Activated CD4-positive, alpha-beta T cell treated with anti-CD3 and anti-CD28 coated beads, Interleukin-2, Interleukin-6, amounts not matched to agents 100 ng/mL and 50 ng/mL, durations not matched to agents 16 hours and 8 hours (primary cell): ENCODE measurements at regions not wholly inside any gene's neighbourhood (a gene's known extent, or its start where the extent isn't known, plus 50 kb on each side); places are given as distances from the start of the nearest gene placed in this dataset.
"Not testable (repeated sequence)": the region's sequence is repeated elsewhere in the genome, so short reads cannot be mapped to it uniquely, and the experiment has no call there.

Experiments
- DNase-seq: peaks from one replicate; pipeline ENCODE4 v3.0.0-alpha.2; 2020

DNA sequence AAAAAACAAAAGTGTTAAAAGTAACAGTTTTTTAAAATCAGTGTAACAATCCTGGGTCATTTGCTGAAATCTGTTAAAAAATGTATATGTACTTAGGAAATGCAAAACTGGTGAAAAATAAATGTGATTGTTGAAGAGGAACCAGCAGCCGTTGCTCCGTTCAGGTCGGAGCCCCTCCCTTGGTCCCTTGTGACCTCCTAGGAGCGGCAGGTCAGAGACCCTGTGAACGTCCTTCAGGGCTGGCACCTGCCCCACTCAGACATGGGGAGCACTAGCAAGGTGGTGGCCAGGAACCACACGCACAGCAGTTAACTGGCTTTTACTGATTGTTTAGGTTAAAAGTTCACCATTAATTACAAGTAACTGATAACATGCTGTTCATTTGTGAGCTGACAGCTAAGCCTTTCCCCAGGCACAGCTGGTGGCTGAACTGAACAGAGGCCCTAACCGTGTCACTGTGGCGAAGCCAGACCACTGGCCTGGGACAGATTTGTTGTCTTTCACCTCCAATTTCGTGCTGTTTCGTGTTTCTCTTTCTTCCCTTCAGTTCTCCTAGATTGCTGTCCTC is 159.2 kb upstream of the ALKAL2 start:
- DNase-seq: no peak

DNA sequence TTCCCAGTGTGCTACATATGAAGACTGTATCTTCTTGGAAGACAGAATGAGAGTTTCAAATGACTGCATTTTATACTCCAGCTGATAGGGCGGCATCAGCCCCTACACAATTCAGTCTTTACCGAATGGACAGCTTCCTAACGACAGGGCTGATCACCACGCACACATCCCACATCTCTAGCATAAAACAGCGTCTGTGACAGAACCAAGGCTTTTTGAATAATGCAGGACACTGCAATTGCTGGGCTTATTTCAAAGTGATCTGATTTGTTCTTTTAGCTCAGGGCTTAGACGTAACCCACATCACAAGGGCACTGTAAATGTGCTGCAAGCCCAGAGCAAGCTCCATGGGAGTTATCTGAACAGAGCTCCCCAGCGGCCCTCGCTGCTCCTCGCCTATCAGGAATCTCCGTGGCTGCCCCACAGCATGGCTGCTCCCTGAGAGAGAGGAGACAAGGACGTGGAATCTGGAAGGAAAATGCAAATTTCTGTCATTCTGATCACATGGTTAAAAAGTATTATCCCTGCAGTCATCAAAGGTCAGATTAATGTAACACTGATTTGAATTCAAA is 158.5 kb upstream of the ALKAL2 start:
- no peak for DNase-seq

DNA sequence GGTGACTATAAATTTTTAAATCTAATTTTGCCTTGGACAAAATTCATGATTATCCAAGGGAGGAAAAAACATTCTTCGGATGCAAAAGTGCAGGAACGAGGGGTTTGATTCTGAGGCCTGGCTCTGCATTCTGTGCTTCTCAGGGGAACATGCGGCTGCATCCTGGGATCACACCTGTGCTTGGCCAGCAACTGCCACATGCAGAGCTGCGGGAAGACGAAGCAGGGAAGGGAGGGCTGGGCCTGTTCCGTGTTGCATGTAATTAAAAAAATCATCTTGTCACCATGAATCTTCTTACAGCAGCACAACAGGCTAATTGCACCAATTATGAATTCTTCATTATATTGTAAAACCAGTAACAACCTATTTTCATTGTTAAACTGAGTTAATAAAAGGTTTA is 158.0 kb upstream of the ALKAL2 start:
- DNase-seq: no peak

DNA sequence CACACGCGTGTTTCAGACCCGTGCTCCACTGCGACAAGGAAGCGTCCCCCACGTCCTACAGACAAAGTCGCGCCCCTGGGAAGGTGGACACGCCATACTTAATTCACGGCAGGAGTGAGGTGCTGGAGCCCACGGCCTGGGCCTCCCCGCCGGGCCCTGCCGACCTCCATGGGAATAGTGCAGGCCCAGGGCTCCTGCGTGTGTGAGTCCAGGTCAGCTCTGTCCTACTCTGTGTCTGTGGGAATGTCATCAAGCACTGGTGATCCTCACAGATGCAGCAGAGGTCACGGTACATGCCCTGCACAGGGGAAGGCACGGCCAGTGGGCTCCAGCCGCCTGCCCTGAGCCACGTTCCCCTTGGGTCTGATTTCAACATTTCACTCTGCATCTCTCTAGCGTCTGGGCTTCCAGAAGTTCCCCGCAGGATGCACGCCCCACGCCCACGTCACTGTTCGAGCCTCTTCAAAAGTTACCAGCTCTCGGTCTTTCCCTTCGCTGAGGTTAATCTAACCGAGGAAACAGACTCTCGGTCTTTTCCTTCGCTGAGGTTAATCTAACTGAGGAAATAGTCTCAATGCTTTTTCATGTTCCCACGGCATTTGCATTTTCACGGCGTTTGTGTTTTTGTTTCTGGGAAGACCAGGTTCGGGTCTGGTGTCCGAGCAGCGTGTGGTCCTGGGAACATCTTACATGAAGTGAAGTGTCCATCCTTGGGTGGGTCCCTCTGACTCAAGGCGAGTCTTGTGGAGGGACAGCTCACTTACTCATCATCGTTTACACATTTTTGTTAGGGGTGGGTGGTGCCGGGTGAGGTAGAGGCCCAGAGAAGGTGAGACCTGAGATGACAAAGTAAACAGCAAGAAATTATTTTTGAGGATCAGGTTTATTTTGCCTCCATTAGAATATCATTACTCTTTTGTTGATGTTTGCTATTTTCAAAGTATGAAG is 157.3 kb upstream of the ALKAL2 start:
- no peak for DNase-seq

DNA sequence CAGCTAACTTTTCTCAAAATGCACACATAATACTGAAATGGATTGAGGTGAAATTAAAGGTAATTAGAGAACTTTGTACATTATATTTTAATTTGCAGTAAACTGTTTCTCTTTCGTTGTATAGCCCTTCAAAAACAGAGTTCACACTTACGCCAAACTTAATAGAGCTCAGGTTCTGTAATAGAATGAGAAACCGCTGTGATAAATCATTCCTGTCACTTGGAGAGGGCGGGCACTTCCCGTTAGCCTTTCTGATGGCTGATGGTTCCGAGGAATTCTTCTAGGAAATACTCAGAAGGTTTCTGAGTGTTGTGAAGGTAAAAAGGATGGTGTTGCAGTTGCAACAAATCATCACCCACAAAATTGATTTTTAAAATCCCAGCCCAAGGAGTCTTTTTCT is 155.8 kb upstream of the ALKAL2 start:
- DNase-seq: no peak

DNA sequence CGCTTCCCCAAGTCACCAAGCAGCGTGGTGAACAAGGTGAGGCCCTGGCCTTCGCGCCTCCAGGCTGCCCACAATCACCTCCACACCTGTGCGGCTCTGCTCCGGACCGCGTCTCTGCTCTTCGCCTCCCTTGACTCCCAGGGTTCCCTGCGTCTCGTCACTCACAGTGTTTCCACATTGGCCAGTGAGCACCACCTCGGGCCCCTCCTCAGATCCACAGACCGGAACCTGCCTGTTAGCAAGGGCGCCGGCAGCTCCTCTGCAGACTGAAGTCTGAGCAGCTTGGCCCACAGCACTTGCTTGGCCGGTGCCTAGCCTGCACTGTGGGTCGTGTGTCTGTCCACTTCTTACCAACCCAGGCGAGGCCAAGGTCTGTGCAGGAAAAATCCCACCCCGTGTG is 155.3 kb upstream of the ALKAL2 start:
- DNase-seq: no peak

DNA sequence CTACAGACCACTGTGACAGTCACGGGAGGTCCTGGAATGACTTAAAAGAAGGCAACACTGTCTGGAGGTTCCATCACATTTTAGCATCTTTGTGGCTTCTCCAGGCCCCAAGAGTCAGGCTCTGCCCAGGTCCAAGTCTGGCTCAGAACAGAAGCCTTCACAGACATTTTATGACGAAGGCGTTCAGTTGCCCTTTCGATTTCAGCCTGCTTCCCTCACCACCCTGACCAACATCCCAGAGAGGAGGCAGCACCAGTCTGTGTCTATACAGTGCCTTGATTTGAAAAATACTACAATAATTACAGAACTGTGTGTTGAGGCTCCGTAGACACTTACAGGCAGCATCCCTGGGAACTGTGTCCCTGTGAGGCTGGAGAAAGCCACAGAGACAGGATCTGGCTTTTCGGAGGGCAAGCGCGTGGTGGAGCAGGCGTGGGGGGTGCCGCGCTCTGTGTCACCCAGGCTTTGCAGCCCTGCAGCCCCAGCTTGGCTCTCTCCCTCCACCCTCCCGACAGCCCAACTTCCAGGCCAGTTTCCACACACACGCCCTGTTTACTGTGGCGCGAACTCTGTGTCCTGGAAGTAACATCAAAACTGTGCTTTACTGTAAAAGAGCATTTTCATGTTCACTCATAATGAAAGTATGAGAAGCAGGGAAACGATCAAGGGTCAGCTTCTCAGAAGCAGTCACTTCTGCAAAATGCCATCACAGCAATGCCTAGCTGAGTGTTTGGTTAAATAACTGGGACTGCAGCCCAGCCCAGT is 153.5 kb upstream of the ALKAL2 start:
- peak; percentile 42 for DNase-seq

DNA sequence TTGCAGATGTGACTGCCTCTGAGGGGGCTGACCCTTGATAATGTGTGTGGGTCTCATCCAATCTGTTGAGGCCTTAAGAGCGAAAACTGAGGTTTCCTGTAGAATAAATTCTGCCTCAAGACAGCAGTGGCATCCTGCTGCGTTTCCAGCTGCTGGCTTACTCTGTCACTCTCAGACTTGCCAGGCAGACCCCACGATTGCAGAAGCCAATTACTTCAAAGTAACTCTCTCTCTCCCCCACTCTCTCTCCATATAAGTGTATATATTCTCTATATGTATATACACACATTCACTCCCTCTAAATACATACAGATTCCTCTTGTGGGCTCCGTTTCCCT is 152.5 kb upstream of the ALKAL2 start:
- no peak for DNase-seq

DNA sequence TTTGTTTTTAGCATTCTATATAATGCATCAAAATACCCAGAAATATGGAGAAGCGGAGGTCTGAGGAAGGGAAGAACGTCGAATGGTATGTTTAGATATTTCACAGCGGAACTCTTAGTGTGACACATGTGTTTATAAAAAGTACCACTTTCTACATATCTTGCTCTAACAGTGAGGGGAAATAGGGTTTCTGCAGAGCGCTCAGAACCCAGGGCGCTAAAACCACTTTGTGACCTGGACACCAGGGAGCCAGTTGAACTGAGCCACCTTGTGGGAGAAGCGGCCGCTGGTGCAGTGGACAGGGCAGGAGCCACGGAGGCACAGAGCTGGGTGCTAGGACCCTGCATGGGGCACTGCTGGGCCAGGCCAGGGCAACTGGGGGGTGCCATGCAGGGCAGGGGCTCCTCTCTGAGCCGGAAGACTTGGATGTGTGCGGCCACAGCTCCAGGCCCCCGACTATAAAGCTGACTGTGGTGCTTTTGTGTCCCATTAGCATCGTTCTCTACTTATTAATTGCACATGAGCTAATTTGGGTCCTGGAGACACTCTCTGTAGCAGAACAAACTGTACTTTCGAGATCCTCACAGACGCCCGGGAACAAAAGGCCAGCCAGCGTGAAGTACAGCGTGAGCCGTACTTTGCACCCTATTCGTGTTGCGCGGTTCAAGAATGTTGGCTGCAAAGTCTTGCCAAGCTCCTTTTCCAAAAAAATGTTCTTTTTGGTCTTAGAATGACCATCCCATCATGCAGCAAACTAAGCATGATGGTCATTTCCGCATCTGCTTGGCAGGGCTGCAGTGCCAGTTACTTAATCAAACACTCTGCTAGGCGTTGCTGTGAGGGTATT is 151.9 kb upstream of the ALKAL2 start:
- DNase-seq: no peak

DNA sequence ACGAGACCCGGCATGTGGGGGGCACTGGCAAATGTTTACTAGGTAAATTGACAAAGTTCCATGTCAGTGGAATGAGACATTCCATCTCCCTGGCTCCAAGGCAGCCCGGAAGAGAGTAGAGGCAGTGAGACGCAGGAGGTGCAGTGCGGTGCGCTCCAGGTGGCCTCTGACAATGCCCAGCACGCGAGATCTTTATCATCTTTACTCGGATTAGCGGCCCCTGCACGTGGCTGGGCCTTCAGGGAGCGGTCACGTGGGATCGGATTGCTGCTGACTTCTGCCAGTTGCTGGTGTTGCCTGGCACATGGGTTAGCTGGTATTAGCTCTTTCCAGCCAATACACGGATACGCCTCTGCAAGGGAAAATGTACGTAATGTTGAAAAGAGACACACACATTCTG is 151.2 kb upstream of the ALKAL2 start:
- no peak for DNase-seq

DNA sequence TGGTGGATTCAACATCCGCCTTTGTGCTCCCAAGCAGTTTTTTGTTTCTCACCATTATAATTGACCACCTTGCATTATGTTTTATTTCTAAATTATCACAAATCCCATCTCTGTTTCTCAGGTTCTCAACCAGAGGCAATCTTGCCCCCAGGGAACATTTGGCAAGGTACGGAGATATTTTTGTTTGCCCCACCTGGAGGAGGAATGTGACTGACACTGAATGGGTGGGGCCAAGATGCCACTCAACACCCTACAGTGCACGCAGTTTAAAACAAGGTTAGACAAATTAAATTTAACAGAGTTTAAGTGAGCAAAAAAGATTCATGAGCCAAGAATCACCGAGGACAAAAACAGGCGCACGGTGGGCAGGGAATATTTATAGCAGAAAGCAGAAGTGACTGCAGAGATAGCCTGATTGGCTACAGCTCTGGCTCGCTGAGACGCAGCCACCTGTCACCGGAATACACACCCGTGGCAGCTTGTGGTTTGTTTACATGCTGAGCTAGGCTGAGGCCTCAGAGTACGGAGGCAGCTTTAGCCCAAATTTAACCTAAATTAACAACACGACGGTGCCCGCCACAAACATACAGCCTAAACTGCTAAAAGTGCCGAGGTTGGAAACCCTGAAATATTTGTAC is 150.0 kb upstream of the ALKAL2 start:
- peak; percentile 65 for DNase-seq

DNA sequence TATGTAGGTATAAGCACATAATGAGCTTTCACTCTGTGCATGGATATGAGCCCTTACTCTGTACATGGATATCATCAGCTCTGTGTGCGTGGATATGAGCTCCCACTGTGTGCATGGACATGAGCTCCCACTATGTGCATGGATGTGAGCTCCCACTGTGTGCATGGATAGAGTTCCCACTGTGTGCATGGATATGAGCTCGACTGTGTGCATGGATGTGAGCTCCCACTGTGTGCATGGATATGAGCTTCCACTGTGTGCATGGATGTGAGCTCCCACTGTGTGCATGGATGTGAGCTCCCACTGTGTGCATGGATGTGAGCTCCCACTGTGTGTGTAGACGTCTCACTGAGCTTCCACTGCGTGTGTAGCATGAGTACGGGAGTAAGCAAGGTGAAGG is 149.3 kb upstream of the ALKAL2 start:
- no peak for DNase-seq

DNA sequence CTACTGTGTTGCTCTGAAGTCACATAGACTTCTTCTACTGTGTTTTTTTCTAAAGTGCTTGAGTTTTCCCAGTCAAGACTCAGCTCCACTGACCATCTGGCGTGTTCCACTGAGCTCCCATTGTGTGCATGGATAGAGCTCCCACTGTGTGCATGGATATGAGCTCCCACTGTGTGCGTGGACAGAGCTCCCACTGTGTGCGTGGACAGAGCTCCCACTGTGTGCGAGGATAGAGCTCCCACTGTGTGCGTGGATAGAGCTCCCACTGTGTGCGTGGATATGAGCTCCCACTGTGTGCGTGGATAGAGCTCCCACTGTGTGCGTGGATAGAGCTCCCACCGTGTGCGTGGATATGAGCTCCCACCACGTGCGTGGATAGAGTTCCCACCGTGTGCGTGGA is 148.3 kb upstream of the ALKAL2 start:
- DNase-seq: no peak

DNA sequence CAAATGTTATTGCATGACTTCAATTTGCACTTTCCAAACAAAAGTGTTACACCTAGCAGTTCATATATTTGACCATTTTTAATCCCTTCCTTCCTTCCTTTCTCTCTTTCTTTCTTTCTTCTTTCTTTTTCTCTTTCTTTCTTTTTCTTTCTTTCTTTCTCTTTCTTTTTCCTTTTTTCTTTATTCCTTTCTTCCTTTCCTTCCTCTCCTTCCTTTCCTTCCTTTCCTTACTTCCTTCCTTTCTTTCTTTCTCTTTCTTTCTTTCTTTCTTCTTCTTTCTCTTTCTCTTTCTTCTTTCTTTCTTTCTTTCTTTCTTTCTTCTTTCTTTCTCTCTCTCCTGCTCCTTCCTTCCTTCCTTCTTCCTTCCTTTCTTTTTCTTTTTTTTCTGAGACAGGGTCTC is 146.7 kb upstream of the ALKAL2 start:
- DNase-seq: no peak

DNA sequence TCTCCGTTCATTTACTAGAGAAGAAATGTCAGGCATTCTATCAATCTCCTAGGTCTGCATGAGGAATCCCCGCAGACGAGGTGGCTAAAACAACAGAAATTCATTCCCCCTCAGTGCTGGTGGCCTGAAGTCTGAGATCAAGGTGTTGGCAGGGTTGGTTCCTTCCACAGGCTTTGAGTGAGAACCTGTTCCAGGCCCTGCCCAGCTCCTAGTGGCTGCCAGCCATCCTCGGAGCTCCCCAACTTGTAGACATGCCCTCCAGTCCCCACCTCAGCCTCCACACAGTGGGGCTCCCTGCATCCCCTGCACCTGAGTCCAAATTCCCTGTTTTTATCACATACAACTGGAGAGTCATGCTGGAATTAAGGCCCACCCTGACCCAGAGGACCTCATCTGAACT is 145.3 kb upstream of the ALKAL2 start:
- DNase-seq: no peak

DNA sequence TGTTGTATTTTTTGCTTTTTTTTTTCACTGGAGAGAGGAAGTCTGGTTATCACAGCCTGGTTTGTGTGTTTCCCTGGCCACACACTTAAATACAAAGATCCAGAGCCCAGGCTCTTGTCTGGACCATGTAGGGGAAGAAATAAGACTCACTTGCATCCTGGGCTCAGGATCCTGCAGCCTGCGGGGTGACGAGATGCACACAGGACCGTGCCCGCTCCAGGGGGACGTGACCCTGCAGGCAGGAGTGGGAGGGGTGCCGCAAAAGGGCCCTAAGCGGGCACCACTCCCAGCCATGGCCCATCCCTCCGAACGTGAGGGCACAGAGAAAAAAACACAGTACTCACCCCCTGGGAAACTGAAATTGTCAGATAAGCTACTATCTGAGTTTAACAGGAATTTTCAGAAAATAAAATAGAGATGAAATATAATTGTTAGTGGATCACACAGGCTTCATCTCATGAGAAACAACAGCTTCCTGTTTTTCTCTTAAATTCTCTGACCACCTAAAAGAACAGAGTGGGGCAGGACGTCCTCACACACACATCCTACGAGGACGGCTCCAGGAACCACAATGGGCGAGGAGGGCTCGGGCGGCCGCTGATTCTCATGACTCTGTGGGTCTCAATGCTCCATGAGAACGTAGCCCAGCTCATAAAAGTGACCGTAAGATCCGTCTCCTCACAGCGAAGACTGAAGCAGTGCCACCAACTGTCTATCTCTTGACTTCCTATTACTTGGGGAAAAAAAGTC is 142.6 kb upstream of the ALKAL2 start:
- no peak for DNase-seq

DNA sequence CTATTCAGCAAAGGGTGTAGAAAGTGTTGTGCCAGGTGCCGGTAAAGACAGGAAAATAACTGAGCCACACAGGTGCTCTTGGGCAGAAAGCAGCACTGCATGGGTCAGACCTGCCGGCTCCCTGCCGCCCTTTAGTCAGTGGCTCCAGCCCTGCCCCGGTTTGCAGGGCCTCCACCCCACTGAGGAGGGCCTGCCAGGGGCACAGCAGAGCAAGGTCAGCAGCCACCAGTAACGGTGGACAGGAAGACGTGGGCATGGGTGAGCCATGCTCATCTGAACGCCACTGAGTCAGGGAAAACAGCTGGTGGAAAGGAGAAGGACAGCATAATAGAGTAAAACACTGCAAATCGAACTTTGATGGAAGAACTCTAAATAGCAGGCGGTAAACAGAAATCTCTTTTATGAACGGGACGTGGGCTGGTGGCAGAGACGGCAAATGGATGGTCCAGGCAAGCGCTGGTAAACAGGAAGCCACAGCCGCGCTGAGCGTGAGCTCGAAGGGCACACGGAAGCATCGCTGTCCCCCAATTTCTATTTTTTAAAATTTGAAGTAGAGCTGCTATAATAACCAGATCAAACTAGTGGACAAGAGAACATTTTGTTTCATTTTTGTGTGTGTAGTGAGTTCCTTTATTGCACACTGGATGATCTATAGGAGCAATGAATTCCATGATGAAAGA is 141.8 kb upstream of the ALKAL2 start:
- DNase-seq: peak; percentile 14

DNA sequence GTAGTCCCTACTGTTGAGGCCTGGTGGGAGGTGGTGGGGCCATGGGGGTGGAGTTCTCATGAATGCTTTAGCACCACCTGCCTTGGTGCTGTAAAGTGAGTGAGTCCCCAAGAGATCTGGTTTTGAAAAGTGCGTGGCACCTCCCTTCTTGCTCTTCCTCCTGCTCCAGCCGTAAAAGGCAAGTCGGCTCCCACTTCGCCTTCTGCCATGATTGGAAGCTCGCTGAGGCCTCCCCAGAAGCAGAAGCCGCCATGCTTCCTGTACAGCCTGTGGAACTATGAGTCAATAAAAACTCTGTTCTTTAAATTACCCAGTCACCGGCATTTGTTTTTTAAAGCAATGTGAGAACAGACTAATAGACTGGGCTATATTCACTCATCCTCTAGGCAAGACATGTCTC is 141.3 kb upstream of the ALKAL2 start:
- DNase-seq: no peak

DNA sequence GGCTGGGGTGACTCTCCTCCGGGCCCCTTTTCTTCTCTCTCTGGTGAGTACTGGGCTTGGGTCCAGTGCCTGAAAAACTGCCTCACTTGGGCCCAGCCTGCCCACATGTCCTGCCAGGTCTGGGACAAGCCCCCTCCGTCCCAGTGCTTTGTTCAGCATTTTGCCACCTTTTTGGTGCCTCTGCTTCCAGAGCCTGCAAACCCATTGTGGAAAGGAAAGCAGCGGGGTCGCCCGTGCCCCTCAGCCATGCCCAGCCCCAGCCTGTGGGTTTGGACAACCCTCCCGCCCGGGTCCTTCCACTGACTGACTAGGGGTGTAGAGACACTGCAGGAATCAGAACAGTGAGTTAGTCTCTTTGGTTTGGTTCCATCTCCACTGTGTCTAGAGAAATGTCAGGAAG is 140.7 kb upstream of the ALKAL2 start:
- DNase-seq: no peak

DNA sequence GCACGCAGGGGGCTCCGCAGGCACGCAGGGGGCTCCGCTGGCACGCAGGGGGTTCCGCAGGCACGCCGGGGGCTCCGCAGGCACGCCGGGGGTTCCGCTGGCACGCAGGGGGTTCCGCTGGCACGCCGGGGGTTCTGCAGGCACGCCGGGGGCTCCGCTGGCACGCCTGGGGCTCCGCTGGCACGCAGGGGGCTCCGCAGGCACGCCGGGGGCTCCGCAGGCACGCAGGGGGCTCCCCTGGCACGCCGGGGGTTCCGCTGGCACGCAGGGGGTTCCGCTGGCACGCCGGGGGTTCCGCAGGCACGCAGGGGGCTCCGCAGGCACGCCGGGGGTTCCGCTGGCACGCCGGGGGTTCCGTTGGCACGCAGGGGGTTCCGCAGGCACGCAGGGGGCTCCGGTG is 138.8 kb upstream of the ALKAL2 start:
- not testable (repeated sequence) for DNase-seq

DNA sequence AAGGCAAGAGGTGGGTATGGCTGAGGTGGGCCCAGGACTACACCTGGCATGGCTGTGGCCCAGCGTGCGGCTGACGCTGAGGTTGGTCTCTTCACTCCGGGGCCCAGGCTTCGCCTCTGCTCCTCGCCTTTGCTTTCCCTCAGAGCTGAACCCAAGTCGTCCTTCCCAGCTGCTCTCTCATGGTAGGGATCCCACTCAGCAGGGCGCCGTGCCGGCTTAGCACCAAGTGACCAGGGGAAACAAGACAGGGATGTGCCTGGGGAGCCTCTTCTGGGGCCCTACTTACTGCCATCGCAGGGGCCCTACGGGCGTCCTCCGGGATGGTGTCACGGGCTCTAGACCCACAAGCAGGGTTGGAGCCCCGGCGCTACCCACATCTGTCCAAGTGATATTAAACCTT is 138.1 kb upstream of the ALKAL2 start:
- DNase-seq: no peak
